ENCODE measurements at regions not wholly inside any gene's neighbourhood (a gene's known extent, or its start where the extent isn't known, plus 50 kb on each side); places are given as distances from the start of the nearest gene placed in this dataset.

- Histone ChIP-seq H2AFZ (ENCODE audit: low read length) (no peak overlapping the region), H3K23me2 (ENCODE audit: low read depth, low read length) (no peaks in the 10 kb centered on the region), H2BK15ac (ENCODE audit: low read length) (no peak overlapping the region), H3K79me2 (ENCODE audit: control insufficient read depth in 1 of 2, insufficient read depth in 2 of 2, low read length in 2 of 2) (no peaks in the 10 kb centered on the region), H2BK5ac (ENCODE audit: low read depth, low read length) (no peak overlapping the region), H4K5ac (ENCODE audit: insufficient read length, low read depth, low read length) (no peak overlapping the region), H4K20me1 (replicated peaks in 1 of 2; ENCODE audit: control insufficient read depth in 1 of 2, insufficient read depth in 2 of 2, low read length in 2 of 2) (no peaks in the 10 kb centered on the region), H3K56ac (replicated peaks; ENCODE audit: insufficient read length, low read depth, low read length) (no peak overlapping the region), H3K27ac (ENCODE audit: low read depth, low read length) (no peak overlapping the region), H3K27me3 (replicated peaks in 1 of 4; ENCODE audit: control insufficient read depth in 3 of 4, extremely low read depth in 1 of 4, insufficient read depth in 3 of 4, low read length in 3 of 4) (no peaks in the 10 kb centered on the region), H2BK20ac (ENCODE audit: low read length) (no peak overlapping the region), H2AK5ac (ENCODE audit: low read depth, low read length) (no peak overlapping the region), H2BK12ac (ENCODE audit: low read depth, low read length) (no peak overlapping the region), H4K91ac (replicated peaks; ENCODE audit: insufficient read length, low read length) (no peak overlapping the region), H4K8ac (ENCODE audit: extremely low read depth, insufficient read depth, low read length) (no peak overlapping the region), H3K23ac (ENCODE audit: insufficient read length) (no peak overlapping the region), H3K4me2 (ENCODE audit: insufficient read depth in 1 of 2, low read depth in 2 of 2, low read length in 2 of 2) (no peak overlapping the region), H3K14ac (ENCODE audit: insufficient read length) (no peak overlapping the region), H3K4me1 (replicated peaks in 1 of 4; ENCODE audit: control insufficient read depth in 3 of 4, insufficient read depth in 4 of 4, low read length in 3 of 4) (no peaks in the 10 kb centered on the region), H3K36me3 (ENCODE audit: control insufficient read depth in 2 of 4, insufficient read depth in 4 of 4, low read length in 3 of 4) (no peaks in the 10 kb centered on the region), H3K18ac (ENCODE audit: extremely low read depth, low read length) (no peak overlapping the region), H3K79me1 (ENCODE audit: low read depth, low read length) (no peaks in the 10 kb centered on the region), H3K9me3 (ENCODE audit: insufficient read depth in 2 of 2, low read depth in 1 of 2, low read length in 1 of 2) (no peaks in the 10 kb centered on the region), H3K9ac (replicated peaks in 1 of 4; ENCODE audit: extremely low read depth in 1 of 4, low read depth in 3 of 4, low read length in 3 of 4) (no peak overlapping the region), H3K4ac (replicated peaks; ENCODE audit: insufficient read length, low read depth, low read length) (no peak overlapping the region), H3K4me3 (ENCODE audit: extremely low read depth in 1 of 4, insufficient read depth in 2 of 4, low read depth in 3 of 4, low read length in 4 of 4) (no peak overlapping the region), H2BK120ac (replicated peaks; ENCODE audit: low read depth, low read length) (no peak overlapping the region)
- no peak for FAIRE-seq
- POLR2A ChIA-PET (ENCODE audit: partially characterized antibody): no interaction called here
- CTCF ChIA-PET (ENCODE audit: partially characterized antibody): interaction anchor here (5.7 kb wide), 1 partner anchor 9 kb away, joined by 32 read pairs; no protein-coding TSS in a partner anchor
- 94% methylated on average over 2 of the region's 2 CpGs; no CpG with 5 or more reads in 1 of the 2 experiments for WGBS, 2 experiments (ENCODE audit: extremely low coverage in 1 of 2, insufficient coverage in 1 of 2, insufficient read length in 1 of 2, insufficient replicate concordance in 2 of 2, low coverage in 1 of 2, low lambda C conversion rate in 2 of 2, missing lambda C conversion rate in 1 of 2)
- no peak for DNase-seq (ENCODE audit: low read depth in 1 of 2, low spot score in 2 of 2)
- TF ChIP-seq HDAC2 (IDR thresholded peaks at IDR 0.05; ENCODE audit: borderline replicate concordance in 1 of 2, low read depth in 2 of 2, low read length in 2 of 2) (no peak), TCF12 (IDR thresholded peaks at IDR 0.05; ENCODE audit: low read depth, low read length) (no peak)
Measured at GRCh38 chr7:29626730-29627129, 63.1 kb downstream of the PRR15 start.
